ENCODE measurements at regions not wholly inside any gene's neighbourhood (a gene's known extent, or its start where the extent isn't known, plus 50 kb on each side); places are given as distances from the start of the nearest gene placed in this dataset.

DNA sequence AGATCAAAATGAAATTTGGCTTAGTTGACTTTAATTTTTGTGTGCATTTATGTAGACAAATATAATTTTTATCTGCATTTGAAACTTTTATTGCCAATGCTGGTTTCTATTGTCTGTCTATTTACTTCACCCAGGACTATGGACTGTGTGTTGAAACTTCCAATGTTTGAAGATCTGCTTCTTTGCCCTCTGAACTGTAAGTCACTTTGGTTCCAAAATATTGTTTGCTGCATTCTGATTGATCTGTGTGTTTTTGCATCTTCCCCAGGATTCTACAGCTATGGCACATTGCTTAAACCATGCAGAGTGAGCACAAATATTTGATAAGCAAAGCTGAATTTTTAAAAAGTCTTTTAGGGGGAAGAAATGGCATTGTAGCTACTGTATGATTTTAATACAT, 131.0 kb upstream of the SOX5 start (continued):
- TF ChIP-seq, protein P1, sequence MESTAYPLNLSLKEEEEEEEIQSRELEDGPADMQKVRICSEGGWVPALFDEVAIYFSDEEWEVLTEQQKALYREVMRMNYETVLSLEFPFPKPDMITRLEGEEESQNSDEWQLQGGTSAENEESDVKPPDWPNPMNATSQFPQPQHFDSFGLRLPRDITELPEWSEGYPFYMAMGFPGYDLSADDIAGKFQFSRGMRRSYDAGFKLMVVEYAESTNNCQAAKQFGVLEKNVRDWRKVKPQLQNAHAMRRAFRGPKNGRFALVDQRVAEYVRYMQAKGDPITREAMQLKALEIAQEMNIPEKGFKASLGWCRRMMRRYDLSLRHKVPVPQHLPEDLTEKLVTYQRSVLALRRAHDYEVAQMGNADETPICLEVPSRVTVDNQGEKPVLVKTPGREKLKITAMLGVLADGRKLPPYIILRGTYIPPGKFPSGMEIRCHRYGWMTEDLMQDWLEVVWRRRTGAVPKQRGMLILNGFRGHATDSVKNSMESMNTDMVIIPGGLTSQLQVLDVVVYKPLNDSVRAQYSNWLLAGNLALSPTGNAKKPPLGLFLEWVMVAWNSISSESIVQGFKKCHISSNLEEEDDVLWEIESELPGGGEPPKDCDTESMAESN (CRISPR knock-in tag; conservative IDR thresholded peaks at IDR 0.05) = no peak
- TF ChIP-seq RBFOX2 (IDR thresholded peaks at IDR 0.05; ENCODE audit: low read depth, low read length) (no peak), HNRNPK (IDR thresholded peaks at IDR 0.05; ENCODE audit: low read depth, low read length, poor library complexity, severe bottlenecking) (no peak), ZNF563 (CRISPR knock-in tag; IDR thresholded peaks at IDR 0.05) (no peak), ZNF816 (CRISPR knock-in tag; IDR thresholded peaks at IDR 0.05; ENCODE audit: borderline replicate concordance) (no peak), SYNCRIP (IDR thresholded peaks at IDR 0.05; ENCODE audit: insufficient read depth, low read depth, low read length) (no peak), REPIN1 (CRISPR knock-in tag; IDR thresholded peaks at IDR 0.05; ENCODE audit: borderline replicate concordance, low read depth) (0 out of 2 replicates have a peak, but pooled peaks have one; percentile 29), MTF2 (CRISPR knock-in tag; IDR thresholded peaks at IDR 0.05; ENCODE audit: borderline replicate concordance) (no peak), ZNF160 (CRISPR knock-in tag; IDR thresholded peaks at IDR 0.05) (no peak), ZNF350 (CRISPR knock-in tag; IDR thresholded peaks at IDR 0.05; ENCODE audit: borderline replicate concordance, low read depth) (no peak), ELF1 (CRISPR knock-in tag; IDR thresholded peaks at IDR 0.05) (no peak), HOXA7 (CRISPR knock-in tag; IDR thresholded peaks at IDR 0.05) (no peak), MIER2 (CRISPR knock-in tag; IDR thresholded peaks at IDR 0.05) (no peak), MYC (CRISPR knock-in tag; IDR thresholded peaks at IDR 0.05; ENCODE audit: borderline replicate concordance) (no peak), MED8 (CRISPR knock-in tag; IDR thresholded peaks at IDR 0.05; ENCODE audit: insufficient replicate concordance) (peak; percentile 61)
- TF ChIP-seq, protein P2, sequence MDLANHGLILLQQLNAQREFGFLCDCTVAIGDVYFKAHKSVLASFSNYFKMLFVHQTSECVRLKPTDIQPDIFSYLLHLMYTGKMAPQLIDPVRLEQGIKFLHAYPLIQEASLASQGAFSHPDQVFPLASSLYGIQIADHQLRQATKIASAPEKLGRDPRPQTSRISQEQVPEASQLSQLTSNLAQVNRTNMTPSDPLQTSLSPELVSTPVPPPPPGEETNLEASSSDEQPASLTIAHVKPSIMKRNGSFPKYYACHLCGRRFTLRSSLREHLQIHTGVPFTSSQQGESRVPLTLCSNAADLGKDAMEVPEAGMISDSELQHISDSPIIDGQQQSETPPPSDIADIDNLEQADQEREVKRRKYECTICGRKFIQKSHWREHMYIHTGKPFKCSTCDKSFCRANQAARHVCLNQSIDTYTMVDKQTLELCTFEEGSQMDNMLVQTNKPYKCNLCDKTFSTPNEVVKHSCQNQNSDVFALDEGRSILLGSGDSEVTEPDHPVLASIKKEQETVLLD (CRISPR knock-in tag; IDR thresholded peaks at IDR 0.05; ENCODE audit: low read depth) = no peak
- TF ChIP-seq, protein P3, sequence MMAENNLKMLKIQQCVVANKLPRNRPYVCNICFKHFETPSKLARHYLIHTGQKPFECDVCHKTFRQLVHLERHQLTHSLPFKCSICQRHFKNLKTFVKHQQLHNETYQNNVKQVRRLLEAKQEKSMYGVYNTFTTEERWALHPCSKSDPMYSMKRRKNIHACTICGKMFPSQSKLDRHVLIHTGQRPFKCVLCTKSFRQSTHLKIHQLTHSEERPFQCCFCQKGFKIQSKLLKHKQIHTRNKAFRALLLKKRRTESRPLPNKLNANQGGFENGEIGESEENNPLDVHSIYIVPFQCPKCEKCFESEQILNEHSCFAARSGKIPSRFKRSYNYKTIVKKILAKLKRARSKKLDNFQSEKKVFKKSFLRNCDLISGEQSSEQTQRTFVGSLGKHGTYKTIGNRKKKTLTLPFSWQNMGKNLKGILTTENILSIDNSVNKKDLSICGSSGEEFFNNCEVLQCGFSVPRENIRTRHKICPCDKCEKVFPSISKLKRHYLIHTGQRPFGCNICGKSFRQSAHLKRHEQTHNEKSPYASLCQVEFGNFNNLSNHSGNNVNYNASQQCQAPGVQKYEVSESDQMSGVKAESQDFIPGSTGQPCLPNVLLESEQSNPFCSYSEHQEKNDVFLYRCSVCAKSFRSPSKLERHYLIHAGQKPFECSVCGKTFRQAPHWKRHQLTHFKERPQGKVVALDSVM (CRISPR knock-in tag; IDR thresholded peaks at IDR 0.05) = no peak
- TF ChIP-seq, protein P4, sequence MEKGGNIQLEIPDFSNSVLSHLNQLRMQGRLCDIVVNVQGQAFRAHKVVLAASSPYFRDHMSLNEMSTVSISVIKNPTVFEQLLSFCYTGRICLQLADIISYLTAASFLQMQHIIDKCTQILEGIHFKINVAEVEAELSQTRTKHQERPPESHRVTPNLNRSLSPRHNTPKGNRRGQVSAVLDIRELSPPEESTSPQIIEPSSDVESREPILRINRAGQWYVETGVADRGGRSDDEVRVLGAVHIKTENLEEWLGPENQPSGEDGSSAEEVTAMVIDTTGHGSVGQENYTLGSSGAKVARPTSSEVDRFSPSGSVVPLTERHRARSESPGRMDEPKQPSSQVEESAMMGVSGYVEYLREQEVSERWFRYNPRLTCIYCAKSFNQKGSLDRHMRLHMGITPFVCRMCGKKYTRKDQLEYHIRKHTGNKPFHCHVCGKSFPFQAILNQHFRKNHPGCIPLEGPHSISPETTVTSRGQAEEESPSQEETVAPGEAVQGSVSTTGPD (CRISPR knock-in tag; IDR thresholded peaks at IDR 0.05) = no peak
- TF ChIP-seq, protein P5, sequence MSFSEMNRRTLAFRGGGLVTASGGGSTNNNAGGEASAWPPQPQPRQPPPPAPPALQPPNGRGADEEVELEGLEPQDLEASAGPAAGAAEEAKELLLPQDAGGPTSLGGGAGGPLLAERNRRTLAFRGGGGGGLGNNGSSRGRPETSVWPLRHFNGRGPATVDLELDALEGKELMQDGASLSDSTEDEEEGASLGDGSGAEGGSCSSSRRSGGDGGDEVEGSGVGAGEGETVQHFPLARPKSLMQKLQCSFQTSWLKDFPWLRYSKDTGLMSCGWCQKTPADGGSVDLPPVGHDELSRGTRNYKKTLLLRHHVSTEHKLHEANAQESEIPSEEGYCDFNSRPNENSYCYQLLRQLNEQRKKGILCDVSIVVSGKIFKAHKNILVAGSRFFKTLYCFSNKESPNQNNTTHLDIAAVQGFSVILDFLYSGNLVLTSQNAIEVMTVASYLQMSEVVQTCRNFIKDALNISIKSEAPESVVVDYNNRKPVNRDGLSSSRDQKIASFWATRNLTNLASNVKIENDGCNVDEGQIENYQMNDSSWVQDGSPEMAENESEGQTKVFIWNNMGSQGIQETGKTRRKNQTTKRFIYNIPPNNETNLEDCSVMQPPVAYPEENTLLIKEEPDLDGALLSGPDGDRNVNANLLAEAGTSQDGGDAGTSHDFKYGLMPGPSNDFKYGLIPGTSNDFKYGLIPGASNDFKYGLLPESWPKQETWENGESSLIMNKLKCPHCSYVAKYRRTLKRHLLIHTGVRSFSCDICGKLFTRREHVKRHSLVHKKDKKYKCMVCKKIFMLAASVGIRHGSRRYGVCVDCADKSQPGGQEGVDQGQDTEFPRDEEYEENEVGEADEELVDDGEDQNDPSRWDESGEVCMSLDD (CRISPR knock-in tag; IDR thresholded peaks at IDR 0.05; ENCODE audit: borderline replicate concordance) = no peak
- TF ChIP-seq, protein P6, sequence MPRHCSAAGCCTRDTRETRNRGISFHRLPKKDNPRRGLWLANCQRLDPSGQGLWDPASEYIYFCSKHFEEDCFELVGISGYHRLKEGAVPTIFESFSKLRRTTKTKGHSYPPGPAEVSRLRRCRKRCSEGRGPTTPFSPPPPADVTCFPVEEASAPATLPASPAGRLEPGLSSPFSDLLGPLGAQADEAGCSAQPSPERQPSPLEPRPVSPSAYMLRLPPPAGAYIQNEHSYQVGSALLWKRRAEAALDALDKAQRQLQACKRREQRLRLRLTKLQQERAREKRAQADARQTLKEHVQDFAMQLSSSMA (CRISPR knock-in tag; IDR thresholded peaks at IDR 0.05) = no peak

All from HepG2 (cell line).